ENCODE measurements at regions not wholly inside any gene's neighbourhood (a gene's known extent, or its start where the extent isn't known, plus 50 kb on each side); places are given as distances from the start of the nearest gene placed in this dataset.

DNA sequence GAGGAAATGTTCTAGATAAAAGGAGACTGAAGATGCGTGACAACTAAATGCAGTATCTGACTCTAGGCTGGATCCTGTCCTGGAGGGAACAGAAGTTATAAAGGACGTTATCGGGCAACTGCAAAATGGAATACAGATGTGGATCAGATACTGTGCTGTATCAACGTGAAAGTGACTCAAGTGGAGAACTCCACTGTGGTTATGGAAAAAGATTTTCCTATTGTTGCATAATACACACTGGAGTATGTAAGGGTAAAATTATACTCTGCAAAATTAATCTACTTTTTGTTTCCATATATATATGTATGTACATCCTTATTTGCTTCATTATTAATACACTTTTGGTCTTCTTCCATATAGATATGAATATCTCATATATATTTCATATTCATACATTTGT lies 654.0 kb downstream of the QKI start:
- TF ChIP-seq, protein P1, sequence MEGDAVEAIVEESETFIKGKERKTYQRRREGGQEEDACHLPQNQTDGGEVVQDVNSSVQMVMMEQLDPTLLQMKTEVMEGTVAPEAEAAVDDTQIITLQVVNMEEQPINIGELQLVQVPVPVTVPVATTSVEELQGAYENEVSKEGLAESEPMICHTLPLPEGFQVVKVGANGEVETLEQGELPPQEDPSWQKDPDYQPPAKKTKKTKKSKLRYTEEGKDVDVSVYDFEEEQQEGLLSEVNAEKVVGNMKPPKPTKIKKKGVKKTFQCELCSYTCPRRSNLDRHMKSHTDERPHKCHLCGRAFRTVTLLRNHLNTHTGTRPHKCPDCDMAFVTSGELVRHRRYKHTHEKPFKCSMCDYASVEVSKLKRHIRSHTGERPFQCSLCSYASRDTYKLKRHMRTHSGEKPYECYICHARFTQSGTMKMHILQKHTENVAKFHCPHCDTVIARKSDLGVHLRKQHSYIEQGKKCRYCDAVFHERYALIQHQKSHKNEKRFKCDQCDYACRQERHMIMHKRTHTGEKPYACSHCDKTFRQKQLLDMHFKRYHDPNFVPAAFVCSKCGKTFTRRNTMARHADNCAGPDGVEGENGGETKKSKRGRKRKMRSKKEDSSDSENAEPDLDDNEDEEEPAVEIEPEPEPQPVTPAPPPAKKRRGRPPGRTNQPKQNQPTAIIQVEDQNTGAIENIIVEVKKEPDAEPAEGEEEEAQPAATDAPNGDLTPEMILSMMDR (conservative IDR thresholded peaks at IDR 0.05; ENCODE audit: low read length): no peak
- TF ChIP-seq EZH2phosphoT487 (IDR thresholded peaks at IDR 0.05; ENCODE audit: borderline replicate concordance): no peak
